Activated T-cell treated with anti-CD3 and anti-CD28 coated beads, Interleukin-2, amount 50 U/mL, for 72 hours (primary cell): ENCODE measurements at regions not wholly inside any gene's neighbourhood (a gene's known extent, or its start where the extent isn't known, plus 50 kb on each side); places are given as distances from the start of the nearest gene placed in this dataset.

Experiments used
- ATAC-seq, 2 donors: fragments of 150-1000 bp; cut with Tn5 transposase; replicated peaks in 1 of 2; 2 replicates each; pipeline ENCODE4 v1.10.0; 2021; ENCODE audit warnings: moderate library complexity in 2 of 2, mild to moderate bottlenecking in 1 of 2
- DNase-seq, 2 donors: peaks; one replicate each; pipeline ENCODE4 v3.0.0; 2021 to 2022; ENCODE audit warnings: mixed read lengths in 1 of 2
- H3K27ac Mint-ChIP-seq: one replicate; pipeline ENCODE4 v1.8.0; 2022; ENCODE audit warnings: mild to moderate bottlenecking, moderate library complexity, mixed read lengths
- H3K27me3 Mint-ChIP-seq: one replicate; pipeline ENCODE4 v1.8.0; 2022; ENCODE audit warnings: low read depth, mixed read lengths
- H3K36me3 Mint-ChIP-seq, 2 donors: one replicate each; pipeline ENCODE4 v1.8.0; 2022; ENCODE audit warnings: mixed read lengths in 2 of 2, mild to moderate bottlenecking in 1 of 2; ENCODE audit not compliant: insufficient read depth in 2 of 2
- H3K4me1 Mint-ChIP-seq: one replicate; pipeline ENCODE4 v1.8.0; 2022; ENCODE audit warnings: low read depth, mixed read lengths
- H3K4me3 Mint-ChIP-seq, 2 donors: one replicate each; pipeline ENCODE4 v1.8.0; 2022; ENCODE audit warnings: mild to moderate bottlenecking in 2 of 2, mixed read lengths in 2 of 2, moderate library complexity in 2 of 2
- H3K9me3 Mint-ChIP-seq, 2 donors: one replicate each; pipeline ENCODE4 v1.8.0; 2022; ENCODE audit warnings: mixed read lengths in 2 of 2

DNA sequence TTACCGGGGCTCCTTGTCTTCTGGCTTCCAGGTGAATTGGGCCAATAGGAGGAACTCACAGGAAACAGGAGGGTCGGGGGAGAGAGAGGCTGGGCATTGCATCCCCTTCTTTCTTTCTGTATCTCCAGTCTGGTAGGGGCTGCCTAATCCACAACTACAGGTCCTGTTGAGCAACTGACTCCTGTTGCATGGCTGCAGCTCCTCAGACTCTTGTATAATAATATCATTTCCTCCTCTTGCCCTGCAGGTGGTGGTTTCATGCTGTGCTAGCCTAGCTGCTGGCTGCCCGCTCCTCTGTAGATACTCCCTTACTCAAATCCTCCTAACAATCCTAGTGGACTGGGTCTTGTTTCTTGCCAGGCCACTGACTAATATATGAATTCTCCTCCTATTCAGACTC lies 276.5 kb upstream of the SMIM30 start:
- Mint-ChIP-seq H3K4me3 (no peak overlapping the region), H3K27me3 (peaks cover 18% of the 10 kb centered on the region), H3K36me3 (peaks cover under 1 to 1% of the 10 kb centered on the region in 2 donors), H3K9me3 (peaks cover 1 to 4% of the 10 kb centered on the region in 2 donors), H3K4me1 (no peaks in the 10 kb centered on the region), H3K27ac (no peak overlapping the region)
- DNase-seq (no peak), ATAC-seq (no peak)

DNA sequence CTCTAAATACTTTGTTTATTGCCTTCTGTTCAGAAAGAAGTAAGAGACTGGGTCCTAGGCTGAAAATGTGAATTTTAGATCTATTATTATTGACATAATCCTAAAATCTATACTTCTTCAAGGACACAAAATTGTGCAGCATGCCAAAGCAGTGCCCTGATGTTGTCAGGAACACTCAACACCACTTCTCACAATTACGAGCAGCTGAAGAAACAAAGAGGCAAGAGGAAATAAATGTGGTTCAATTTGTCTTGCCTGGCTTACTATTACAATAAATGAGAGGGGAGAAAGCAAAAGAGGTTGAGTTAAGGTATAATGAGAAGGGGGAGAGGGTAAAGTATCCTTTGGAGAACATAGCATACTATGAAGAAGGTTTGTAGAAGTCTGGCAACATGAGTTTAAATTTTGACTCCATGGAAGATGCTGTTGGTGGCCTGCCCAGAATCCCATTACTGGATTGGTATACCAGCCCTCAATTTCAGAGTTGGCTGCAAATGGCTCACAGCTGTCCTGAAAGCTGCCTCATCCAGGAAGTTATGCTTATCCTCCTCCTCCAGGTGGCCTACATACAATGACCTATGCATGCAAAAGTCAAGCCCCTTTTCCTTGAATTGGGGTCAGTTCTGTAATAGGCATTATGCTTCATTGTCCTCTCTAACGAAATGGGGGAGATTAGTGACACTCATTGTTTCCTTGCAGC lies 274.6 kb upstream of the SMIM30 start:
- peaks cover 10 to 11% of the 10 kb centered on the region in 2 donors for H3K9me3 Mint-ChIP-seq
- ATAC-seq (no peak), DNase-seq (no peak)
- H3K27me3 Mint-ChIP-seq = peaks cover 9% of the 10 kb centered on the region
- no peak overlapping the region for H3K4me3 Mint-ChIP-seq
- H3K36me3 Mint-ChIP-seq = peaks cover 1 to 3% of the 10 kb centered on the region in 2 donors
- no peaks in the 10 kb centered on the region for H3K4me1 Mint-ChIP-seq
- H3K27ac Mint-ChIP-seq = no peak overlapping the region

DNA sequence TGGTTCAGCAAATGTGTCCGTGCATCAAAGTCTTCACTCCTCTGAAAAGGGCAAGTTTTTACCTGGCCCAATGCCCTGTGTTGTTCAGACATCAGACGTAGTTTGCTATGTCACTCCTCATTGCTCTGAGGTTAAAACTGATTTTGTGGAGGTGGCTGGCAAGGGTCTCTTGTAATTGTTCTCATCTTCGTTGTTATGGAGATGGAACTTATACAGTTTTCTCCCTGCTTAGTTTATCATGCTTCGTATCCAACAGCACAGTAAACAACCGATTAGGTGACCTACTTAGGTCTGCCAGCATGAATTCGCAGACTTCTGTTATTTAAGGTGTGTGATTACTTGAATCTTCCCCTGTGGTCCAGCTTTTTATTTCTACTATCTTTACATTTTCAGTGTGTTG lies 274.1 kb upstream of the SMIM30 start:
- Mint-ChIP-seq H3K4me3 (no peak overlapping the region), H3K27me3 (peaks cover 9% of the 10 kb centered on the region), H3K4me1 (no peaks in the 10 kb centered on the region), H3K36me3 (peaks cover 1 to 3% of the 10 kb centered on the region in 2 donors), H3K27ac (no peak overlapping the region), H3K9me3 (peaks cover 10 to 11% of the 10 kb centered on the region in 2 donors)
- ATAC-seq (no peak), DNase-seq (no peak)

DNA sequence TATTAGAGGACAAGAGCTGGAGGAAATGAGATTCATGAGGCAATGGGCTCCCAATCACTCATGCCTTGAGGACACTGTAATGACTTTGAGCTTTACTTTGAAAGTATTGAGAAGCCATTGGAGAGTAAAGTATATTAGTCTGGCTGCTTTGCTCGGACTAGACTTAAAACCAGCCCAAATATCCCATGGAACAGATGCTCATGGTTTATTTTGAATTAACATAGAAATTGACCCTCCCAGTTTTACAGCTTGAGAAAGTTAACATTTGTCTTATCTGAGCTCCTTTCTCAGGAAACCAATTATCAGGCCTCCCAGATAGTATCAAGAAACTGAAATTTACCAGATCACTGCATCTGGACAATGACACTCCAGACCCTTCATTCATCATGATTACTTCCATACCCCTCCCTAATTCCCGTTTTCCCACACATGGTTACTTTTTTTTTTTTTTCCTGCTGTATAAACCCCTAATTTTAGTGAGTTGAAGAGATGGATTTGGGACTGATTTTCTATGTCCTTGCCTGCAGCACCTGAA lies 270.8 kb upstream of the SMIM30 start:
- no peak overlapping the region for H3K27ac Mint-ChIP-seq
- no peak for ATAC-seq

DNA sequence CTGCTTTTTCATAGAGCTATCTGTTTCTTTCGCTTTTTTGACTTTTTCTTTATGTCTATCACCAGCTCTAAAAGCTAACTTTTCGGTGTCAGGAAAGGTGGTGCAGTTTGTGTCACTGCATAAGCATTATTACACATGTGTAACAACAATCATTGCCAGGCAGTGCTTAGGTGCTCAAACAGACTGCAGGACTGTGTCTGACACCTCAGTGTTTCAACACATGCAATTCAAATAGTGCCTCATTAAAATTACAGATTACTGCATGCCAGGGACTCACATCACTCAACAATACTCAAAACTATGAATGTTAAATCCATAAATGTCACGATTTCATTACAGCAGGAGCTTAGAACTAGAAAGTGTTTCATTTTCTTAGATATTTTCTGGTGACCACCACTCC lies 265.3 kb upstream of the SMIM30 start:
- DNase-seq (no peak), ATAC-seq (no peak)
- no peak overlapping the region for H3K27ac Mint-ChIP-seq
- peaks cover under 1% of the 10 kb centered on the region in 2 donors for H3K9me3 Mint-ChIP-seq
- H3K4me1 Mint-ChIP-seq = no peaks in the 10 kb centered on the region
- no peaks in the 10 kb centered on the region for H3K36me3 Mint-ChIP-seq
- H3K27me3 Mint-ChIP-seq = no peaks in the 10 kb centered on the region
- H3K4me3 Mint-ChIP-seq = no peak overlapping the region

More for the DNA sequence above, 270.8 kb upstream of the SMIM30 start:
- H3K27me3 Mint-ChIP-seq = no peaks in the 10 kb centered on the region
- H3K4me3 Mint-ChIP-seq = no peak overlapping the region
- DNase-seq = no peak
- H3K9me3 Mint-ChIP-seq = peaks cover 10 to 11% of the 10 kb centered on the region in 2 donors
- H3K36me3 Mint-ChIP-seq = peaks cover 1 to 3% of the 10 kb centered on the region in 2 donors
- no peaks in the 10 kb centered on the region for H3K4me1 Mint-ChIP-seq

DNA sequence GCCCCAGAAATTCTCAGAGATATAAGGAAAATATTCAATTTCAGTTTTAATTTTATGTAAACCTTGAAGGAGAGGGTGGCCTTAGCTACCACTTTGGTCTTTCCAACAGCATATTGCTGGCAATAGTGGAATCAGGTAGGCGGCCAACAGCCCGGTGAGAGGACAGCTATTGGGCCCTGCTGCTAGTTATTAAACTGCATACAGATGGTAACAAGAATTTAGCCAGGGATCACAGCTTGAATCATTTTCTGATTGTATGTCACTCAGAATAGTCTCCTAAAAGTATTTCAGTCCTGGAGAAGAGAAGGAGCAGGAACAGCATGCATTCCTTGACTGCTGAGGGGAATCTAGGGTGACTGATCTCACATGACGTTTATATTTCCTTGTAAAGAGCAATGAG lies 261.4 kb upstream of the SMIM30 start:
- ATAC-seq = no peak
- Mint-ChIP-seq H3K4me3 (no peak overlapping the region), H3K27me3 (no peaks in the 10 kb centered on the region), H3K9me3 (no peaks in the 10 kb centered on the region), H3K27ac (no peak overlapping the region), H3K36me3 (no peaks in the 10 kb centered on the region), H3K4me1 (no peaks in the 10 kb centered on the region)
- no peak for DNase-seq

DNA sequence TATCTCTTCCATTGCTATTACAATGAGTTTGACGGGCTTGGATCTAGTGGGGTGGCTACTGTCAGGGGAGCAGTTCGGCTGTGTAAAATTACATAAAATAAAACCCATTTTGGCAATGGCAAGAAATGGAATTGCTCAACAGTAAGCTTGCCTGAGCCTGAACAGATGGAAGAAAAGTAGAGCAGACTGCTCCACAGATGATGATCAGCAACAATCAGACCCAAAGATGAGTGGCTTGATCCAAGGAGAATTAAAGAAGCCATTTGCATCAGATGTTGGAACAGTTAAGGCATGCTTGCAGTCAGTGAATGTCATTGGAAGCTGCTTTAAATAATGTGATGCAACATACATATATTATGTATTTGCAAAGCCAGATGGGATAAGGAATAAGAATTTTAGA lies 256.6 kb upstream of the SMIM30 start:
- Mint-ChIP-seq H3K4me3 (no peak overlapping the region), H3K4me1 (no peaks in the 10 kb centered on the region), H3K27ac (no peak overlapping the region), H3K36me3 (no peaks in the 10 kb centered on the region), H3K9me3 (no peaks in the 10 kb centered on the region), H3K27me3 (no peaks in the 10 kb centered on the region)
- DNase-seq = no peak
- ATAC-seq = no peak

DNA sequence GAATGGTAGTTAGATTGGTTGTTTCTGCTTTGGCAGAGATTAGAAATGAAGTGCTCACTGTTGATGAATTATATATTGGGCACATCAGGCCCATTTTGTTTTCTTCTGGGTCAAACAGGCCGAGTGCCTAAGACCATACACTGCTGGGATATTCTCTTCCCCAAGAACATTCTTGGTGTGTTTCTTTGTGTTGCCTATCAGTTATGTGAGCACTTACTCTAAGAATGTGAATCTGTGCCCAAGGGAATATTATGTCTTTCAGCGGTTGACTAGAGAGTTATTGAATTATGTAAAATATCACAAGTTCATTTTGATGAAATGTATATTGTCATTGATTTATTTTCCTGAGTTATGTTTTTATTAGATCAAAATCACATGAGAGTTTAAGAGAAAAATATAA lies 255.5 kb upstream of the SMIM30 start:
- Mint-ChIP-seq H3K27ac (no peak overlapping the region), H3K9me3 (no peaks in the 10 kb centered on the region), H3K36me3 (no peaks in the 10 kb centered on the region), H3K4me1 (no peaks in the 10 kb centered on the region), H3K4me3 (no peak overlapping the region), H3K27me3 (no peaks in the 10 kb centered on the region)
- ATAC-seq = no peak
- DNase-seq = no peak

DNA sequence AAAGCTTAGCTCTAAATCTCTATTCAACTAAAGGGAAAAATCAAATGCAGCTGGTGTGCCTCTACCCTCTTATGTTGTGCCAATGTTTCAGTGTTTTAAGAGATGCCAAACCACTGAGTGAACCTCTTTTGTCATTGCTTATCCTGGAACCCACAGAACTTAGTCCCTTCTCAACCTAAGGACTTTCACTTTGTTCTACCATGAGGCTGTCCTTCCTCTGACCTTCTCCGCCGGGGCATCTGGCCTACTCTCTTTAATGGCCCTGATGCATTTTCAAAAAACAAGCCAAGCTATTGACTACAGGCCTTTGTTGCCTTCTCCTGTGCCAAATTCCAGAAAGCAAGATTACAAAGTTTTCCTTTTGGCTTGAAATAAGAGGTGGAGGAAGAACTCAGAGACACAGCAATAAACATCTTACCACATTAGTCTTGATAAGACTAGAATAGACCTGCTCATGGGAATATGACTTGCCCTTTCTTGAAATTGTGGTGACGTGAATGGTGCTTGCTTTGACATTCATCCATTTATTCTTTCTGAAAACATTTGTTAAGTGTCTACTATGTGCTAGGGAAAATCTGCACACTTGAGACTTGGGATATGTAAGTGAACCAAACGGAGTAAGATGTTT lies 253.2 kb upstream of the SMIM30 start:
- Mint-ChIP-seq H3K27ac (no peak overlapping the region), H3K9me3 (no peaks in the 10 kb centered on the region), H3K36me3 (no peaks in the 10 kb centered on the region), H3K4me1 (no peaks in the 10 kb centered on the region), H3K27me3 (no peaks in the 10 kb centered on the region), H3K4me3 (no peak overlapping the region)
- no peak for DNase-seq
- ATAC-seq = no peak

DNA sequence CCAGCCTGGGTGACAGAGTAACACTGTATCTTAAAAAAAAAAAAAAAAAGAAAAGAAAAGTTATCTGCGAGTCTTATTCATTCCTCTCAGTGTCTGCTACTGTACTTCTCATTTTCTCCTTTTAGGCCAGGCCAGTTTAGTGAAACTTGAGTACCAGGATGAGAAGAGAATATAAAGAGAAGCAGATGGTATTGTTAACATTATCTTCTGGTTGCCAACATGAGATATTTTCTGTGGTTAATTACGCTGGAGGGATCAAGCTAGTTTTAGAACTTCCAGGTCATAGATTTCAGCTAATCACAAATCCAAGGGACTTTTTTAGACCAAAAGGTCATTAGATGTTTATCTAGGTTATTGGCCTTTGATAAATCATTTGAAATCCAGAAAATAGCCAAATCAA lies 252.6 kb upstream of the SMIM30 start:
- H3K36me3 Mint-ChIP-seq = no peaks in the 10 kb centered on the region
- ATAC-seq (no peak), DNase-seq (no peak)
- no peaks in the 10 kb centered on the region for H3K4me1 Mint-ChIP-seq
- H3K4me3 Mint-ChIP-seq = no peak overlapping the region
- no peak overlapping the region for H3K27ac Mint-ChIP-seq
- no peaks in the 10 kb centered on the region for H3K27me3 Mint-ChIP-seq
- H3K9me3 Mint-ChIP-seq = no peaks in the 10 kb centered on the region

DNA sequence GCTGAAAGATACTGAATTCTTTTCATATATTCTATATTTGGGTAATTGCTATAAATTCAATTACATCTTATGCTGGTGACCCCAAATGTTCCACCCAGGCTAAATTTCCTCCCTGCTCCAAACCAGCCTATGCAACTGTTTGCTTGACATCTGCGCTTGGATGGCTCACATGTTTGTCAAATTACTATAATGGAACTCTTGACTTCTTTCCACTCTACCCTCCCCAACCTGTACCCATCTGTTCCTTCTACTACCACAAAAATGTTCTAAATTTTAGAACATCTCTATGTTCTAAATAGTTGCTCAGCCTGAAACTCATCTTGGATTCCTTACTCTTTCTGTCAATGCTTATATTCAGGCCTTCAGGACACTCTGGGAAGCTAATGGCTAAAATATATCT lies 249.9 kb upstream of the SMIM30 start:
- Mint-ChIP-seq H3K36me3 (no peaks in the 10 kb centered on the region), H3K4me3 (no peak overlapping the region), H3K9me3 (no peaks in the 10 kb centered on the region), H3K4me1 (no peaks in the 10 kb centered on the region), H3K27me3 (no peaks in the 10 kb centered on the region), H3K27ac (no peak overlapping the region)
- no peak for DNase-seq
- no peak for ATAC-seq

DNA sequence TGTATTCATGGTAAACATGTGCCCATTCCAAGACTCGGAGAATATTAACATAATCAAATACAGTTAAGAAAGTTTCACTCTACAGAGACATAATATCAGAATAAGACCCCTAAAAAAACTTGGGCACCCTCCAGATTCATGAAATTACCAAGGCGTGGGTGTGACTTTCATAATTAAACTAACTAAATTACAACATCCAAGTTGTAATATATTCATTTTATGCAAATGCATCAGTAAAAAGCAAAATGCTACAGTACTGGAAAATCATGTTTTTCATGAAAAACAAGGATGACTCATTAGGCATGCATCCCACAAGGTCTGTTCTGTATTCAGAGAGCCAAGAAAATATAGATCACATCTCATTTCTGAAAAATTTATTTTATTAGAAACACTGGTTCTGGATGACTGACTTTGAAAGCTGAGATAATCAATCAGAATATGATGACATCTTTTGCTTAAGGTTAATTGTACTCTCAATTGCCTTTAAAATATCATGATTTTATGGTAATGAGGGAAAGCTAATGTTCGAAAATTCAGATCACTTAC lies 248.8 kb upstream of the SMIM30 start:
- Mint-ChIP-seq H3K4me1 (no peaks in the 10 kb centered on the region), H3K4me3 (no peak overlapping the region), H3K27ac (no peak overlapping the region), H3K27me3 (no peaks in the 10 kb centered on the region), H3K9me3 (no peaks in the 10 kb centered on the region), H3K36me3 (no peaks in the 10 kb centered on the region)
- no peak for ATAC-seq
- DNase-seq = no peak

DNA sequence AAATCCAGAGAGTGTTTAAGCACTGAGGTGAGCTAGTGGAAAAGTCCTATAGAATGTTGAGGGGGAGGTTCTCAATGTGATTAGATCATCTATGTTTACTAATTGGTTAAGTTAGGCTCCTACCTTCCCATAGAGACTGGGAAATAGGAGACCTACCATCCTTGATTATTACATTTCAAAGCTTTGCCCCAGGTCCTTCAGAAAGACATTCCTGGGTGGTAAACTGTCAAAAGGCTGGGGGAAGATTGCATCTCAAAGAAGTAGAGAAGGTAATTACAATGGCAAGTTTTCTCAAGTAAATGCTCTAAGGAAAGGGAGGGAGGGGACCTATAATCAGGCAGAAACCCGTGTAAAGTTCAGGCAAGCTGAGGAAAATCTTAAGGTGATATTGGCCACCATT lies 247.8 kb upstream of the SMIM30 start:
- Mint-ChIP-seq H3K36me3 (no peaks in the 10 kb centered on the region), H3K27me3 (no peaks in the 10 kb centered on the region), H3K9me3 (no peaks in the 10 kb centered on the region), H3K4me3 (no peak overlapping the region), H3K27ac (no peak overlapping the region), H3K4me1 (no peaks in the 10 kb centered on the region)
- DNase-seq (no peak), ATAC-seq (no peak)
